IMR-90 (cell line): ENCODE measurements at regions not wholly inside any gene's neighbourhood (a gene's known extent, or its start where the extent isn't known, plus 50 kb on each side); places are given as distances from the start of the nearest gene placed in this dataset.

Experiments used
- ATAC-seq: fragments of 200-7000 bp; cut with Tn5 transposase; 2 replicates; pipeline ENCODE4 v1.9.1; 2020; ENCODE audit warnings: low read depth, mild to moderate bottlenecking, moderate library complexity
- BruUV-seq: library from RNA; stranded (reverse); fragments of 400-500 nt; replicated peaks from 2 replicates; lab custom pipeline; 2021; lab: Mats Ljungman, UMichigan
- CTCF ChIA-PET: fragments of 300-600 bp; formaldehyde crosslinking; extraction: SDS; loops from one replicate; lab custom pipeline; 2021; ENCODE audit warnings: antibody characterized with exemption; lab: Yijun Ruan, JAX
- POLR2A ChIA-PET: fragments of 300-600 bp; sonication (Branson Sonifier 250); formaldehyde crosslinking; loops from one replicate; lab custom pipeline; 2022; ENCODE audit warnings: antibody characterized with exemption; ENCODE audit not compliant: unreplicated experiment; lab: Charles Lee
- DNase-seq: peaks from one replicate; pipeline ENCODE4 v3.0.0; 2013
- H2AFZ ChIP-seq: replicated peaks from 2 replicates; pipeline ENCODE3; 2013; ENCODE audit warnings: low read length, mild to moderate bottlenecking; ENCODE audit not compliant: poor library complexity
- H2AK5ac ChIP-seq: 2 replicates; pipeline ENCODE4 v1.6.1; 2013; ENCODE audit warnings: low read depth, low read length, inconsistent platforms
- H2AK9ac ChIP-seq: replicated peaks from 2 replicates; pipeline ENCODE3; 2013; ENCODE audit warnings: mild to moderate bottlenecking, low read depth, low read length, moderate library complexity; ENCODE audit not compliant: poor library complexity
- H2BK120ac ChIP-seq: 2 replicates; pipeline ENCODE4 v1.6.1; 2013; ENCODE audit warnings: low read depth, low read length, inconsistent platforms
- H2BK15ac ChIP-seq: 3 replicates; pipeline ENCODE4 v1.6.1; 2013; ENCODE audit warnings: low read depth, low read length, inconsistent platforms
- H2BK20ac ChIP-seq: 2 replicates; pipeline ENCODE4 v1.6.1; 2013; ENCODE audit warnings: low read depth, mild to moderate bottlenecking, inconsistent platforms, low read length, moderate library complexity
- H2BK5ac ChIP-seq: 2 replicates; pipeline ENCODE4 v1.6.1; 2013; ENCODE audit warnings: mild to moderate bottlenecking, low read depth, low read length, inconsistent platforms; ENCODE audit not compliant: poor library complexity, severe bottlenecking
- H3K14ac ChIP-seq: replicated peaks from 2 replicates; pipeline ENCODE4 v1.6.1; 2013; ENCODE audit warnings: low read depth, low read length, inconsistent platforms
- H3K18ac ChIP-seq: 2 replicates; pipeline ENCODE4 v1.6.1; 2013; ENCODE audit warnings: low read depth, low read length, control low read depth
- H3K23ac ChIP-seq: 2 replicates; pipeline ENCODE4 v1.6.1; 2013; ENCODE audit warnings: low read depth, low read length, inconsistent platforms
- H3K27ac ChIP-seq: 2 replicates; pipeline ENCODE4 v1.5.1; 2013; ENCODE audit warnings: mild to moderate bottlenecking, control low read depth, low read length; ENCODE audit not compliant: insufficient read depth
- H3K27me3 ChIP-seq: 2 replicates; pipeline ENCODE4 v1.6.1; 2013; ENCODE audit warnings: low read length; ENCODE audit not compliant: control insufficient read depth, insufficient read depth
- H3K36me3 ChIP-seq: 2 replicates; pipeline ENCODE4 v1.6.1; 2013; ENCODE audit warnings: low read length, mixed read lengths; ENCODE audit not compliant: control insufficient read depth, insufficient read depth
- H3K4ac ChIP-seq: 2 replicates; pipeline ENCODE4 v1.6.1; 2013; ENCODE audit warnings: low read depth, low read length, inconsistent platforms
- H3K4me1 ChIP-seq: 2 replicates; pipeline ENCODE4 v1.6.1; 2013; ENCODE audit warnings: low read length, mixed read lengths; ENCODE audit not compliant: control insufficient read depth, insufficient read depth
- H3K4me2 ChIP-seq: 2 replicates; pipeline ENCODE4 v1.6.1; 2013; ENCODE audit warnings: low read depth, mild to moderate bottlenecking, control low read depth, low read length, moderate library complexity
- H3K4me3 ChIP-seq: 2 replicates; pipeline ENCODE4 v1.5.1; 2013; ENCODE audit warnings: low read depth, mild to moderate bottlenecking, control low read depth, low read length, moderate library complexity; ENCODE audit not compliant: insufficient read depth
- H3K56ac ChIP-seq: 2 replicates; pipeline ENCODE4 v1.6.1; 2013; ENCODE audit warnings: low read length, inconsistent platforms; ENCODE audit not compliant: insufficient read depth; ENCODE audit errors: extremely low read depth
- H3K79me1 ChIP-seq, 2 experiments: 2 replicates each; pipeline ENCODE4 v1.6.1; 2013; ENCODE audit warnings: low read length in 2 of 2, inconsistent platforms in 1 of 2, low read depth in 1 of 2
- H3K9ac ChIP-seq: 2 replicates; pipeline ENCODE4 v1.6.1; 2013; ENCODE audit warnings: low read depth, low read length, control low read depth
- H3K9me1 ChIP-seq: 2 replicates; pipeline ENCODE4 v1.6.1; 2013; ENCODE audit warnings: low read length, inconsistent platforms; ENCODE audit not compliant: insufficient read depth
- H3K9me3 ChIP-seq: 2 replicates; pipeline ENCODE4 v1.6.1; 2013; ENCODE audit warnings: low read length; ENCODE audit not compliant: control insufficient read depth, insufficient read depth
- H4K20me1 ChIP-seq: 2 replicates; pipeline ENCODE4 v1.6.1; 2013; ENCODE audit warnings: low read length, inconsistent platforms; ENCODE audit not compliant: insufficient read depth
- H4K5ac ChIP-seq: 2 replicates; pipeline ENCODE4 v1.6.1; 2013; ENCODE audit warnings: mild to moderate bottlenecking, low read depth, low read length, control low read depth
- H4K8ac ChIP-seq, 2 experiments: 2 replicates each; pipeline ENCODE4 v1.6.1; 2013; ENCODE audit warnings: low read depth in 2 of 2, low read length in 2 of 2, control low read depth in 1 of 2, inconsistent platforms in 1 of 2
- H4K91ac ChIP-seq: 2 replicates; pipeline ENCODE4 v1.6.1; 2013; ENCODE audit warnings: low read depth, low read length, inconsistent platforms; ENCODE audit not compliant: insufficient read depth
- BHLHE40 ChIP-seq: fragments of 150-350 bp; IDR thresholded peaks from 2 replicates; pipeline ENCODE4 v1.6.1; 2016; ENCODE audit warnings: mild to moderate bottlenecking, low read depth, low read length
- CHD1 ChIP-seq: IDR thresholded peaks from 2 replicates; pipeline ENCODE4 v1.6.1; 2012; ENCODE audit warnings: low read depth, low read length, improper control_type of control experiment
- RAD21 ChIP-seq: IDR thresholded peaks from 2 replicates; pipeline ENCODE4 v1.6.1; 2012; ENCODE audit warnings: low read length, improper control_type of control experiment
- dilution Hi-C: fragments of 300-500 bp; cut with HindIII; formaldehyde crosslinking; loops from one replicate; pipeline ENCODE4 v1.14.3; 2018; ENCODE audit warnings: low sequenced_read_pairs; ENCODE audit not compliant: unreplicated experiment
- in situ Hi-C: fragments of 300-500 bp; cut with MboI; formaldehyde crosslinking; loops from 3 replicates; pipeline ENCODE4 v1.14.3; 2019; ENCODE audit warnings: low sequenced_read_pairs, inconsistent platforms, mixed read lengths
- intact Hi-C: fragments of 100-400 bp; cut with micrococcal nuclease; formaldehyde crosslinking; loops from 2 replicates; pipeline ENCODE4 v1.10.0; 2022

DNA sequence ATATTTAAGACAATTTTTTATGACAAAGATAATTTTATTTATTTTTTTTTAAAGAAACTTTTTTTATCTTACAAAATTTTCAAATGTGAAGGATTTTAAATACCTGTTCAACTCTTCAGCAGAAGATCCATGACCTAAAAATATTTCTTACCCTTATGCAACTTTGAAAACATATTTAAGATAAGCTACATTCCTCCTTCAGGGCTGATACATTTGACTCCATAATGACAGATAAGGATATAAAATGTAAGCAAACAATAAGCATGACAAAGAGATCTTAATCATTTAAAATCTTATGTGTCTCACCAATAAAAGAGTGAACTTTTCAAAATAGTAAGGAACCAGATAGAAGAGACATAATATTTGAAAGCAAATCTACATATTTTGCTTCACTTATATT, 1138.2 kb upstream of the CDH18 start:
- TF ChIP-seq BHLHE40 (no peak), CHD1 (no peak), RAD21 (no peak)
- intact Hi-C loops: no loop called here
- Histone ChIP-seq H3K27me3 (no peaks in the 10 kb centered on the region), H3K9me1 (no peaks in the 10 kb centered on the region), H2BK20ac (no peak overlapping the region), H3K4me2 (no peak overlapping the region), H3K9ac (no peak overlapping the region), H4K8ac (no peak overlapping the region), H3K18ac (no peak overlapping the region), H3K27ac (no peak overlapping the region), H3K4me1 (no peaks in the 10 kb centered on the region), H3K9me3 (peaks cover 4% of the 10 kb centered on the region; the same call in 1 of the 2 replicates), H2AFZ (no peak overlapping the region), H2AK9ac (no peak overlapping the region), H2AK5ac (no peak overlapping the region), H3K4me3 (no peak overlapping the region), H3K4ac (no peak overlapping the region), H4K5ac (no peak overlapping the region), H3K36me3 (no peaks in the 10 kb centered on the region), H4K20me1 (no peaks in the 10 kb centered on the region), H2BK120ac (no peak overlapping the region), H2BK5ac (no peak overlapping the region), H4K91ac (no peak overlapping the region), H3K23ac (no peak overlapping the region), H2BK15ac (no peak overlapping the region), H3K56ac (no peak overlapping the region), H3K14ac (no peak overlapping the region), H3K79me1 (no peaks in the 10 kb centered on the region)
- dilution Hi-C loops: no loop called here
- ATAC-seq (no peak), DNase-seq (no peak)
- BruUV-seq: no TSS peak
- CTCF ChIA-PET: no interaction called here
- in situ Hi-C loops: no loop called here
- POLR2A ChIA-PET: no interaction called here
